ENCODE measurements at regions not wholly inside any gene's neighbourhood (a gene's known extent, or its start where the extent isn't known, plus 50 kb on each side); places are given as distances from the start of the nearest gene placed in this dataset.

- no peak overlapping the region for H2BK15ac ChIP-seq (ENCODE audit: low read depth, low read length)
- TF ChIP-seq RCOR1 (IDR thresholded peaks at IDR 0.05; ENCODE audit: insufficient replicate concordance, low read length) (no peak), MAZ (IDR thresholded peaks at IDR 0.05; ENCODE audit: borderline replicate concordance, low read depth, low read length) (no peak), RAD21 (IDR thresholded peaks at IDR 0.05; ENCODE audit: low read length) (no peak), BHLHE40 (IDR thresholded peaks at IDR 0.05; ENCODE audit: low read depth, low read length) (no peak), CTCF (conservative IDR thresholded peaks at IDR 0.05; ENCODE audit: low read depth, low read length) (no peak), CEBPB (IDR thresholded peaks at IDR 0.05; ENCODE audit: low read depth, low read length) (no peak), MXI1 (IDR thresholded peaks at IDR 0.05; ENCODE audit: borderline replicate concordance, low read depth, low read length) (no peak), SMC3 (IDR thresholded peaks at IDR 0.05; ENCODE audit: low read depth, low read length) (no peak), NFE2L2 (IDR thresholded peaks at IDR 0.05; ENCODE audit: low read depth, low read length) (no peak), CHD1 (IDR thresholded peaks at IDR 0.05; ENCODE audit: low read depth, low read length) (no peak), MAFK (IDR thresholded peaks at IDR 0.05; ENCODE audit: low read depth, low read length) (no peak), POLR2A (IDR thresholded peaks at IDR 0.05; ENCODE audit: low read depth, low read length) (no peak), FOS (IDR thresholded peaks at IDR 0.05; ENCODE audit: low read depth, low read length) (no peak)
- TF ChIP-seq, protein P1, sequence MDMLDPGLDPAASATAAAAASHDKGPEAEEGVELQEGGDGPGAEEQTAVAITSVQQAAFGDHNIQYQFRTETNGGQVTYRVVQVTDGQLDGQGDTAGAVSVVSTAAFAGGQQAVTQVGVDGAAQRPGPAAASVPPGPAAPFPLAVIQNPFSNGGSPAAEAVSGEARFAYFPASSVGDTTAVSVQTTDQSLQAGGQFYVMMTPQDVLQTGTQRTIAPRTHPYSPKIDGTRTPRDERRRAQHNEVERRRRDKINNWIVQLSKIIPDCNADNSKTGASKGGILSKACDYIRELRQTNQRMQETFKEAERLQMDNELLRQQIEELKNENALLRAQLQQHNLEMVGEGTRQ (IDR thresholded peaks at IDR 0.05; ENCODE audit: low read depth, low read length), result no peak
- TF ChIP-seq, protein P2, sequence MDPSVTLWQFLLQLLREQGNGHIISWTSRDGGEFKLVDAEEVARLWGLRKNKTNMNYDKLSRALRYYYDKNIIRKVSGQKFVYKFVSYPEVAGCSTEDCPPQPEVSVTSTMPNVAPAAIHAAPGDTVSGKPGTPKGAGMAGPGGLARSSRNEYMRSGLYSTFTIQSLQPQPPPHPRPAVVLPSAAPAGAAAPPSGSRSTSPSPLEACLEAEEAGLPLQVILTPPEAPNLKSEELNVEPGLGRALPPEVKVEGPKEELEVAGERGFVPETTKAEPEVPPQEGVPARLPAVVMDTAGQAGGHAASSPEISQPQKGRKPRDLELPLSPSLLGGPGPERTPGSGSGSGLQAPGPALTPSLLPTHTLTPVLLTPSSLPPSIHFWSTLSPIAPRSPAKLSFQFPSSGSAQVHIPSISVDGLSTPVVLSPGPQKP (IDR thresholded peaks at IDR 0.05; ENCODE audit: borderline replicate concordance, low read depth, low read length), result no peak
- H3K23ac ChIP-seq (ENCODE audit: low read depth, low read length), result no peak overlapping the region
- no peak overlapping the region for H4K8ac ChIP-seq (ENCODE audit: low read depth in 2 of 2, low read length in 2 of 2)
- no peaks in the 10 kb centered on the region for H4K20me1 ChIP-seq (ENCODE audit: insufficient read depth, low read length)
- H3K36me3 ChIP-seq (ENCODE audit: control insufficient read depth, insufficient read depth, low read length), result no peaks in the 10 kb centered on the region
- H2BK120ac ChIP-seq (ENCODE audit: low read depth, low read length), result no peak overlapping the region
- no peaks in the 10 kb centered on the region for H3K27me3 ChIP-seq (ENCODE audit: control insufficient read depth, insufficient read depth, low read length)
- no peak overlapping the region for H3K9ac ChIP-seq (ENCODE audit: low read depth, low read length)
- H3K4me2 ChIP-seq (ENCODE audit: low read depth, low read length), result no peak overlapping the region
- no peaks in the 10 kb centered on the region for H3K79me1 ChIP-seq (ENCODE audit: low read depth in 1 of 2, low read length in 2 of 2)
- dilution Hi-C loops (cut with HindIII; ENCODE audit: low sequenced_read_pairs, unreplicated experiment), result no loop called here
- no peak overlapping the region for H3K56ac ChIP-seq (ENCODE audit: extremely low read depth, insufficient read depth, low read length)
- H3K18ac ChIP-seq (ENCODE audit: low read depth, low read length), result no peak overlapping the region
- no peak for ATAC-seq (ENCODE audit: low read depth)
- no peak overlapping the region for H2AK5ac ChIP-seq (ENCODE audit: low read depth, low read length)
- no peak overlapping the region for H4K5ac ChIP-seq (ENCODE audit: low read depth, low read length)
- in situ Hi-C loops (cut with MboI; ENCODE audit: low sequenced_read_pairs), result no loop called here
- H3K9me1 ChIP-seq (ENCODE audit: insufficient read depth, low read length), result no peaks in the 10 kb centered on the region
- BruUV-seq (replicated peaks), result no TSS peak
- DNase-seq, result no peak
- H3K4ac ChIP-seq (ENCODE audit: low read depth, low read length), result no peak overlapping the region
- H4K91ac ChIP-seq (ENCODE audit: insufficient read depth, low read depth, low read length), result no peak overlapping the region
- CTCF ChIA-PET, result no interaction called here
- H3K4me1 ChIP-seq (ENCODE audit: control insufficient read depth, insufficient read depth, low read length), result no peaks in the 10 kb centered on the region
- no peak overlapping the region for H3K4me3 ChIP-seq (ENCODE audit: insufficient read depth, low read depth, low read length)
- H2AK9ac ChIP-seq (replicated peaks; ENCODE audit: low read depth, low read length, poor library complexity), result no peak overlapping the region
- no peak overlapping the region for H3K14ac ChIP-seq (replicated peaks; ENCODE audit: low read depth, low read length)
- H2BK20ac ChIP-seq (ENCODE audit: low read depth, low read length), result no peak overlapping the region
- no peak overlapping the region for H2BK5ac ChIP-seq (ENCODE audit: low read depth, low read length, poor library complexity, severe bottlenecking)
- H3K9me3 ChIP-seq (ENCODE audit: control insufficient read depth, insufficient read depth, low read length), result peaks cover 65% of the 10 kb centered on the region
- H2AFZ ChIP-seq (replicated peaks; ENCODE audit: low read length, poor library complexity), result no peak overlapping the region
- intact Hi-C loops (cut with micrococcal nuclease), result no loop called here
- POLR2A ChIA-PET (ENCODE audit: unreplicated experiment), result no interaction called here
- 46% methylated on average over 5 of the region's 12 CpGs; no CpG with 5 or more reads in 1 of the 2 experiments for WGBS, 2 experiments (ENCODE audit: extremely low coverage in 2 of 2, insufficient read length in 1 of 2)
- no peak overlapping the region for H3K27ac ChIP-seq (ENCODE audit: insufficient read depth, low read length)
These were observed 782.4 kb downstream of the BRD1 start for GRCh38 chr22:49045276-49045675.

Data from IMR-90 (cell line).